ENCODE measurements at regions not wholly inside any gene's neighbourhood (a gene's known extent, or its start where the extent isn't known, plus 50 kb on each side); places are given as distances from the start of the nearest gene placed in this dataset.
A peak's percentile ranks its signal among the peaks of the same experiment; 100 is the strongest.

GRCh38 chr10:113326160-113327111 is 226.4 kb upstream of the HABP2 start:
- Histone ChIP-seq H3K9ac (ENCODE audit: insufficient read depth in 1 of 2, low read depth in 2 of 2, low read length in 2 of 2) (no peak overlapping the region), H3K4me1 (replicated peaks in 1 of 2; ENCODE audit: control insufficient read depth in 2 of 2, insufficient read depth in 2 of 2, low read length in 2 of 2) (peaks cover 0 to 2% of the 10 kb centered on the region in 2 experiments; a peak in 2 of 5 replicates), H3K79me2 (ENCODE audit: control insufficient read depth, insufficient read depth, low read length) (no peaks in the 10 kb centered on the region), H3K4me3 (no peak overlapping the region), H3K4me2 (ENCODE audit: insufficient read depth, low read length) (no peak overlapping the region), H3K36me3 (ENCODE audit: control insufficient read depth, insufficient read depth, low read length) (no peaks in the 10 kb centered on the region), H4K20me1 (replicated peaks; ENCODE audit: control insufficient read depth, insufficient read depth, low read length) (no peaks in the 10 kb centered on the region), H3K9me3 (replicated peaks; ENCODE audit: control insufficient read depth, insufficient read depth, low read depth, low read length) (no peaks in the 10 kb centered on the region), H3K27me3 (ENCODE audit: control insufficient read depth in 2 of 2, insufficient read depth in 2 of 2, low read length in 2 of 2) (peaks cover 0 to 12% of the 10 kb centered on the region in 2 experiments; a peak in 1 of 5 replicates), H3K27ac (ENCODE audit: extremely low read depth, low read depth, low read length) (no peak overlapping the region), H2AFZ (ENCODE audit: low read depth, low read length) (no peak overlapping the region), H3K9me1 (ENCODE audit: control insufficient read depth, insufficient read depth, low read length) (no peaks in the 10 kb centered on the region)
- intact Hi-C loops (cut with micrococcal nuclease) (no loop called here), in situ Hi-C loops (cut with MboI) (no loop called here)
- FAIRE-seq = peak; percentile 69
- 0% methylated on average over 4 of the region's 5 CpGs for WGBS (ENCODE audit: insufficient coverage, low coverage, missing lambda C conversion rate)
- ATAC-seq = peak; percentile 73
- no TSS peak for BruUV-seq (replicated peaks)
- peak; percentile 43 to 63 (median 48) for DNase-seq (ENCODE audit: extremely low read depth in 1 of 4, low spot score in 3 of 4)
- ChIA-PET CTCF (ENCODE audit: low intra/inter-chr PET ratio) (no interaction called here), POLR2A (no interaction called here)
- TF ChIP-seq ZNF3 (CRISPR knock-in tag; IDR thresholded peaks at IDR 0.05) (no peak), DNMT1 (IDR thresholded peaks at IDR 0.05) (no peak), NFIC (IDR thresholded peaks at IDR 0.05) (no peak), ZMIZ1 (IDR thresholded peaks at IDR 0.05; ENCODE audit: low read depth in 2 of 2, low read length in 2 of 2) (no peak), VEZF1 (CRISPR knock-in tag; IDR thresholded peaks at IDR 0.05) (peak; percentile 80), KDM5B (IDR thresholded peaks at IDR 0.05; ENCODE audit: insufficient replicate concordance, low read depth, low read length) (no peak)
- TF ChIP-seq, protein P1, sequence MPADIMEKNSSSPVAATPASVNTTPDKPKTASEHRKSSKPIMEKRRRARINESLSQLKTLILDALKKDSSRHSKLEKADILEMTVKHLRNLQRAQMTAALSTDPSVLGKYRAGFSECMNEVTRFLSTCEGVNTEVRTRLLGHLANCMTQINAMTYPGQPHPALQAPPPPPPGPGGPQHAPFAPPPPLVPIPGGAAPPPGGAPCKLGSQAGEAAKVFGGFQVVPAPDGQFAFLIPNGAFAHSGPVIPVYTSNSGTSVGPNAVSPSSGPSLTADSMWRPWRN (IDR thresholded peaks at IDR 0.05; ENCODE audit: low read depth) = no peak
- TF ChIP-seq, protein P2, sequence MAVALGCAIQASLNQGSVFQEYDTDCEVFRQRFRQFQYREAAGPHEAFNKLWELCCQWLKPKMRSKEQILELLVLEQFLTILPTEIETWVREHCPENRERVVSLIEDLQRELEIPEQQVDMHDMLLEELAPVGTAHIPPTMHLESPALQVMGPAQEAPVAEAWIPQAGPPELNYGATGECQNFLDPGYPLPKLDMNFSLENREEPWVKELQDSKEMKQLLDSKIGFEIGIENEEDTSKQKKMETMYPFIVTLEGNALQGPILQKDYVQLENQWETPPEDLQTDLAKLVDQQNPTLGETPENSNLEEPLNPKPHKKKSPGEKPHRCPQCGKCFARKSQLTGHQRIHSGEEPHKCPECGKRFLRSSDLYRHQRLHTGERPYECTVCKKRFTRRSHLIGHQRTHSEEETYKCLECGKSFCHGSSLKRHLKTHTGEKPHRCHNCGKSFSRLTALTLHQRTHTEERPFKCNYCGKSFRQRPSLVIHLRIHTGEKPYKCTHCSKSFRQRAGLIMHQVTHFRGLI (CRISPR knock-in tag; IDR thresholded peaks at IDR 0.05) = no peak
- TF ChIP-seq, protein P3, sequence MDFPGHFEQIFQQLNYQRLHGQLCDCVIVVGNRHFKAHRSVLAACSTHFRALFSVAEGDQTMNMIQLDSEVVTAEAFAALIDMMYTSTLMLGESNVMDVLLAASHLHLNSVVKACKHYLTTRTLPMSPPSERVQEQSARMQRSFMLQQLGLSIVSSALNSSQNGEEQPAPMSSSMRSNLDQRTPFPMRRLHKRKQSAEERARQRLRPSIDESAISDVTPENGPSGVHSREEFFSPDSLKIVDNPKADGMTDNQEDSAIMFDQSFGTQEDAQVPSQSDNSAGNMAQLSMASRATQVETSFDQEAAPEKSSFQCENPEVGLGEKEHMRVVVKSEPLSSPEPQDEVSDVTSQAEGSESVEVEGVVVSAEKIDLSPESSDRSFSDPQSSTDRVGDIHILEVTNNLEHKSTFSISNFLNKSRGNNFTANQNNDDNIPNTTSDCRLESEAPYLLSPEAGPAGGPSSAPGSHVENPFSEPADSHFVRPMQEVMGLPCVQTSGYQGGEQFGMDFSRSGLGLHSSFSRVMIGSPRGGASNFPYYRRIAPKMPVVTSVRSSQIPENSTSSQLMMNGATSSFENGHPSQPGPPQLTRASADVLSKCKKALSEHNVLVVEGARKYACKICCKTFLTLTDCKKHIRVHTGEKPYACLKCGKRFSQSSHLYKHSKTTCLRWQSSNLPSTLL (IDR thresholded peaks at IDR 0.05) = no peak

All from K562 (cell line).